ENCODE measurements at regions not wholly inside any gene's neighbourhood (a gene's known extent, or its start where the extent isn't known, plus 50 kb on each side); places are given as distances from the start of the nearest gene placed in this dataset.
"Not testable (repeated sequence)": the region's sequence is repeated elsewhere in the genome, so short reads cannot be mapped to it uniquely, and the experiment has no call there.

DNA sequence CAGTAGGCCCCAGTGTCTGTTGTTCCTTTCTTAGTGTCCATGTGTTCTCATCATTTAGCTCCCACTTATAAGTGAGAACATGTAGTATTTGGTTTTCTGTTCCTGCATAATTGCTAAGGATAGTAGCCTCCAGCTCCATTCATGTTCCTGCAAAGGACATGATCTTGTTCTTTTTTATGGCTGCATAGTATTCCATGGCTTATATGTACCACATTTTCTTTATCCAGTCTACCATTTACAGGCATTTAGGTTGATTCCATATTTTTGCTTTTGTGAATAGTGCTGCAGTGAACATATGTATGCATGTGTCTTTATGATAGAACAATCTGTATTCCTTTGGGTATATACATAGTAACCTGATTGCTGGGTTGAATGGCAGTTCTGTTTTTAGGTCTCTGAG lies 134.4 kb upstream of the MON1B start:
- not testable (repeated sequence) for H3K4me3 Mint-ChIP-seq; H3K36me3 Mint-ChIP-seq (ENCODE audit: low read depth); DNase-seq; H3K27ac Mint-ChIP-seq; H3K27me3 Mint-ChIP-seq; H3K4me1 Mint-ChIP-seq (ENCODE audit: low read depth); H3K9me3 Mint-ChIP-seq

DNA sequence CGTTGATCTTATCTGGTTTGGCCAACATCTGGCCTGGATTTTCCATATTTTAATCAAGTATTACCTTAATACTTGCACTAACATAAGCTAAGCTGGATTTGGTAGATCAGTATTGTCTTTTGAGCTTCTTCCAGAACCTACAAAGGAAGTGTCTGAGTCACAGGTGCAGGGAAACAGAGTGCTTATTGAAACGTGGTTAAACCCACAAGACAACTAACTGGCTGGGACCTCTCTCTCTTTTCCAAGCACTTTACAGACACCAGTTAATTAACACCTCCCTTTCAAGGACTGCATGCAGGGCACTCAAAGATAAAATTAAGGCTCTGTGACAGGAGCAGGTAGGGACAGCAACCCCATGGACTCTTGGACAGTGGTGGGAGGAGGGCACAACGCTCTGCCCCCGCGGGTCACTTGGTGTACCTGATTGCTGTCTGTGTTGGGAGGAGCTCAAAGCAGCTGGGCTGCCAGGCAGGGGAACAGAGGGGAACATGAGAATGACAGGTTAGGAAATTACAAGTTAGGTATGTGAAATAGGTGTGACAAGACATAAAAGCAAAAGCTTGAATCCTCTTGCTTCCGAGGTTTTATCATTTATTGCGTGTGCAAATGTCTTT lies 133.7 kb upstream of the MON1B start:
- H3K27me3 Mint-ChIP-seq, result no peaks in the 10 kb centered on the region
- H3K4me1 Mint-ChIP-seq (ENCODE audit: low read depth), result no peaks in the 10 kb centered on the region
- no peaks in the 10 kb centered on the region for H3K36me3 Mint-ChIP-seq (ENCODE audit: low read depth)
- no peak for DNase-seq
- H3K27ac Mint-ChIP-seq, result no peak overlapping the region
- no peak overlapping the region for H3K4me3 Mint-ChIP-seq
- H3K9me3 Mint-ChIP-seq, result peaks cover 8% of the 10 kb centered on the region

DNA sequence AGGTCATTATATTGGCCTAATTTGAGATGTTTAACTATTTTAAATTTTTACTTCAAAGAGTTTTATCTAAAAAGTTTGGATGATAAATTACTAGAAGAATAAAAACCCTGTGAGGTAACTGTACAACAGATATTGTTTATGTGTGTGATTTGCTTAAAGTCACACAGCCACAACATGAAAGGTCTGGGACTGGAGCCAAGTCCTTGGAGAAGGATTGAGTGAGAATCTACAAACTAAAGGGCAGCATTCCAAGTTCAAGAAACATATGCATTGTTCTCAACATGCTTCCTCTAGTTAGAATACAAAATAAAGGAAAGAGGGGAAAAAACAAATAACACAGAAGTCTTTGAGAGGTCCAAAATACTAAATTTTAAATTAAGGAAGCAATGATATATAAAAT lies 131.5 kb upstream of the MON1B start:
- Mint-ChIP-seq H3K4me3 (no peak overlapping the region), H3K4me1 (ENCODE audit: low read depth) (no peaks in the 10 kb centered on the region), H3K27ac (no peak overlapping the region), H3K36me3 (ENCODE audit: low read depth) (no peaks in the 10 kb centered on the region), H3K9me3 (peaks cover 8% of the 10 kb centered on the region), H3K27me3 (peaks cover 6% of the 10 kb centered on the region)
- DNase-seq, result no peak

DNA sequence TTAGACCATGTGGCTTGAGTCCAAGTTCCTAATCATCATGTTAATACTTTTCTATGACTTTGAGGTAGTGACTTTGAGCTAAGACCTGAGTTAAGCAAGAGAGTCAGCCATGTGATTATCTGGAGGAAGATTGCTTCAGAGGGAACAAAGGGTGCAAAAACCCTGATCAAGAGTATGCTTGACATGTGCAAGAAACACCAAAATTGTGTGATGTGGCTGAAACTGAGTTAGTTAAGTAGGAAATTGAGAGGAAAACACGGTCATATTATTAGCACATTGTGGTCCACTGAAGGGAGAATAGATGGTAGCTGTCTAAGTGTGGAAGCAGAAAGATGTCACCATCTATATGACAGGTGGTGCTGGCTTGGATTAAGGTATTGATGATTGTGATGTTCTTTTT lies 130.4 kb upstream of the MON1B start:
- Mint-ChIP-seq H3K27ac (no peak overlapping the region), H3K4me1 (ENCODE audit: low read depth) (no peaks in the 10 kb centered on the region), H3K4me3 (no peak overlapping the region), H3K27me3 (peaks cover 6% of the 10 kb centered on the region), H3K36me3 (ENCODE audit: low read depth) (no peaks in the 10 kb centered on the region), H3K9me3 (peaks cover 5% of the 10 kb centered on the region)
- no peak for DNase-seq

DNA sequence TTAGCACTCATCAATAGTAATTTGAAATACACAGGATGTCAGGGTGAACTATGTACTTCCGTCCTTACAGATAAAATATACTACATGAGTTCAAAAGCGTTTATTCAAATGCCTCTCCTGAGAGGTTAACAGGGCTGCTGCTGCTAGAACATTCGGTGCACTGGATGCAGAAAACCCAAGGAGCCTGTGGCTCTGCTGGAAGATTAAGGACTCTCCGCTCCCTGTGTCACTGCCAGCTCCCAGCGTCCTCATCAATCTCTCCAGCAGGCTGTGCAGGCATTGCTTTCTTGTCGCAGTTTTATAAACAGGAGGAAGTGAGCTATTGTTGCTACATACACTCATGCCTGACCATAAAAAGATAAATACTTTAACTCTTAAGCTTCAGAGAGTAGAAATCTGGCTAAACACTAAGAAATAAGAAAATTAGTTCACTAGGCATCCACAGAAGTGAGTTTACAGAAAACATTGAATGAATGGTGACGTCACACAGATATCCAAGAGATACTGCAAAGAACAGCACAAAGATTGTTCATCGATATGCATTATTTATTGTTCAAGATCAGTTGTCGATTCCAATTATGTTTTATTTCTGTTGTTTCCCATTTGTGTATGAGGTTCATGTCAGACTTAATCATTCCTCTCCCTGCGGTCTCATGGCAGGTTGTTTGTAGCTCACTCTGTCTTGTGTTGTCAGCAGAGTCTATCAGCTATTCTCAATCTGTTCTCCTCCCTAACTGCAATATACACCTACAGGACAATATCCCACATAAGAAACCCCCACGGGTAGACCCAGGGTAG lies 127.9 kb upstream of the MON1B start:
- no peaks in the 10 kb centered on the region for H3K9me3 Mint-ChIP-seq
- peaks cover 17% of the 10 kb centered on the region for H3K27me3 Mint-ChIP-seq
- no peak for DNase-seq
- H3K4me1 Mint-ChIP-seq (ENCODE audit: low read depth), result no peaks in the 10 kb centered on the region
- H3K36me3 Mint-ChIP-seq (ENCODE audit: low read depth), result no peaks in the 10 kb centered on the region
- no peak overlapping the region for H3K27ac Mint-ChIP-seq
- no peak overlapping the region for H3K4me3 Mint-ChIP-seq

GRCh38 chr16:77063676-77064016 lies 127.3 kb upstream of the MON1B start:
- no peak for DNase-seq
- Mint-ChIP-seq H3K4me1 (ENCODE audit: low read depth) (no peaks in the 10 kb centered on the region), H3K27ac (no peak overlapping the region), H3K4me3 (no peak overlapping the region), H3K27me3 (peaks cover 17% of the 10 kb centered on the region), H3K9me3 (no peaks in the 10 kb centered on the region), H3K36me3 (ENCODE audit: low read depth) (no peaks in the 10 kb centered on the region)

DNA sequence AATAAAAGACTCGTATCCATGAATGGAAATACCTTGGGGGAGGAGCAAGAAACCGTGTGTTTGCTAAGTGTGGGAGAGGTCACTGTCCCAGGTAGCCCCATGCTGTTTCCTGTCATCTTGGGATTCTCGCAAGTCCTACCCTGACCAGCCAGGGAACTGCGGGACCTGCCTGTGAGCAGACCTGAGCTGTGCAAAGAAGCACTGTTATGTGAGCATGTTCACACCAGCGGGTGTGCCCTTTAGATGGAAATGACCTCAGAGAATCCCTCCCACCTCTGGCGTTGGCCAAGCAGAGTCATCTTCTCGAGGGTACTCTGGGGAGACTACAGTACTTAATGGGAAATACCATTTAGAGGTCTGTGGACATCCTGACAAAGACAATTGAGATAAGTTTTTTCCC lies 127.0 kb upstream of the MON1B start:
- no peak for DNase-seq
- no peak overlapping the region for H3K27ac Mint-ChIP-seq
- H3K9me3 Mint-ChIP-seq, result no peaks in the 10 kb centered on the region
- H3K4me1 Mint-ChIP-seq (ENCODE audit: low read depth), result no peaks in the 10 kb centered on the region
- no peaks in the 10 kb centered on the region for H3K36me3 Mint-ChIP-seq (ENCODE audit: low read depth)
- peaks cover 17% of the 10 kb centered on the region for H3K27me3 Mint-ChIP-seq
- H3K4me3 Mint-ChIP-seq, result no peak overlapping the region

DNA sequence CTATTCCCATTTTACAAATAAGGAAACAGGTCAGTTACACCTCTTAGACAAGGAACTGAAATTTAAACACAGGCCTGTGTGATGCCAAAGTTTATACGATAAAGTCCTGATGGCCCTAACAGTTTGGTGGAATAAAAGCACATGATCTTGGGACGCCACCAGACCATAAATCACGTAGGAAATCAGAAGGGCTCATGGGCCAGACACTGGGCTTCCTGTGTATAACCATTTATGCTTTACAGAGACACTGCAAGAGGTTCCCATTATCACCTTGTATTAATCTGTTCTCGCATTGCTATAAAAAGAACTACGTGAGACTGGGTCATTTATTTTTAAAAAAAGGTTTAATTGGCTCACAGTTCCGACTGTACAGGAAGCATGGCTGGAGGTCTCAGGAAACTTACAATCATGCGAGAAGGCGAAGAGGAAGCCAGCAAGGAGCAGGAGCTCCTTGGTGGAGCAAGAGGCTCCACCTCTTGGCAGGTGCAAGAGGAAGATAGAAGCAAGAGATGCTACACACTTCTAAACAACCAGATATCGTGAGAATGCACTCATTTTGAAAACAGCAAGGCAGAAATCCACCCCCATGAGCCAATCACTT lies 124.0 kb upstream of the MON1B start:
- Mint-ChIP-seq H3K4me1 (ENCODE audit: low read depth) (no peaks in the 10 kb centered on the region), H3K4me3 (no peak overlapping the region), H3K27me3 (peaks cover 17% of the 10 kb centered on the region), H3K36me3 (ENCODE audit: low read depth) (no peaks in the 10 kb centered on the region), H3K9me3 (no peaks in the 10 kb centered on the region), H3K27ac (no peak overlapping the region)
- no peak for DNase-seq

GRCh38 chr16:77067900-77068299 lies 123.1 kb upstream of the MON1B start:
- Mint-ChIP-seq H3K4me1 (ENCODE audit: low read depth) (no peaks in the 10 kb centered on the region), H3K36me3 (ENCODE audit: low read depth) (no peaks in the 10 kb centered on the region), H3K27me3 (peaks cover 16% of the 10 kb centered on the region), H3K27ac (no peak overlapping the region), H3K9me3 (no peaks in the 10 kb centered on the region), H3K4me3 (no peak overlapping the region)
- no peak for DNase-seq

DNA sequence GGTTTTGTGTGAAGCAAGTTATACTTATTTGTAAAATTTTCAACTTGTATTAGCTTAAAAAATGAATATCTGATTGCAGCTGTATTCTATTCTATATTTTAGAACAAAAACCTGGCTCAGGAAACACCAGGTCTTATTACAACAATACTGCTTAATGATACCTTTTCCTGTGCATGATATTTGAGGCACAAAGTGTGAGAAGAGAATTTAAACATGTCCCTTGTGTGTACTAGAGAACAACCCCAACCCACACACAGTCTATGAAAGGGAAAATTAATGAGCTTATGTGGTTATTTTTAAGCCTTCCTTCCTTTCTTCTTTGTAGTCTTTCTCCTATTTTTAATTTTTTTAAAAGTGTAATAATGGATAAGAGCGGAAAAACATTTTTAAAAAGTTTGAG lies 122.6 kb upstream of the MON1B start:
- peaks cover 11% of the 10 kb centered on the region for H3K27me3 Mint-ChIP-seq
- no peak overlapping the region for H3K27ac Mint-ChIP-seq
- no peaks in the 10 kb centered on the region for H3K4me1 Mint-ChIP-seq (ENCODE audit: low read depth)
- no peaks in the 10 kb centered on the region for H3K36me3 Mint-ChIP-seq (ENCODE audit: low read depth)
- no peak for DNase-seq
- H3K4me3 Mint-ChIP-seq, result no peak overlapping the region
- H3K9me3 Mint-ChIP-seq, result no peaks in the 10 kb centered on the region

- no peak overlapping the region for H3K4me3 Mint-ChIP-seq
- peaks cover 10% of the 10 kb centered on the region for H3K27me3 Mint-ChIP-seq
- H3K27ac Mint-ChIP-seq, result no peak overlapping the region
Measured at GRCh38 chr16:77069929-77070328, 121.1 kb upstream of the MON1B start.

DNA sequence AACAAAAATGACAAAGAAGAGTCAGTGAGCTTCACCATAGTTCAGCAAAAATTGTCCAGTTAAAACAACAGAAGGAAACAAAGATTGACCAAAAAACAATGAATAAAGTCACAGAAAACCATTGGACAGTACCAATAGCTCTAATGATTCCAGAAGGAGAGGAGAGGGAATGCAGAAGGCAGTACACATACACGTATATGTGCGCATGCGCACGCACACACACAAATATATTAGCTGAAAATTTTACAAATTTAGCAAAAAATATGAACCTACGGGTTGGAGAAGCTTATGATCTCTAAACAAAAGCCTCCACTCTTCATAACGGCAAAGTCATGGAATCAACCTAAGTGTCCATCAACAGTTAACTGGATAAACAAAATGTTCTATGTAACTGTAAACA lies 120.3 kb upstream of the MON1B start:
- no peak overlapping the region for H3K4me3 Mint-ChIP-seq
- no peak overlapping the region for H3K27ac Mint-ChIP-seq

More at GRCh38 chr16:77069929-77070328, 121.1 kb upstream of the MON1B start:
- no peaks in the 10 kb centered on the region for H3K4me1 Mint-ChIP-seq (ENCODE audit: low read depth)
- no peak for DNase-seq
- no peaks in the 10 kb centered on the region for H3K9me3 Mint-ChIP-seq
- H3K36me3 Mint-ChIP-seq (ENCODE audit: low read depth), result no peaks in the 10 kb centered on the region

GRCh38 chr16:77076839-77077238 lies 114.2 kb upstream of the MON1B start:
- Mint-ChIP-seq H3K36me3 (ENCODE audit: low read depth) (no peaks in the 10 kb centered on the region), H3K4me3 (no peak overlapping the region), H3K27me3 (no peaks in the 10 kb centered on the region), H3K27ac (no peak overlapping the region), H3K9me3 (no peaks in the 10 kb centered on the region), H3K4me1 (ENCODE audit: low read depth) (no peaks in the 10 kb centered on the region)
- DNase-seq, result no peak

More for the DNA sequence above, 120.3 kb upstream of the MON1B start:
- peaks cover 10% of the 10 kb centered on the region for H3K27me3 Mint-ChIP-seq
- H3K4me1 Mint-ChIP-seq (ENCODE audit: low read depth), result no peaks in the 10 kb centered on the region
- H3K9me3 Mint-ChIP-seq, result no peaks in the 10 kb centered on the region
- no peak for DNase-seq
- no peaks in the 10 kb centered on the region for H3K36me3 Mint-ChIP-seq (ENCODE audit: low read depth)

DNA sequence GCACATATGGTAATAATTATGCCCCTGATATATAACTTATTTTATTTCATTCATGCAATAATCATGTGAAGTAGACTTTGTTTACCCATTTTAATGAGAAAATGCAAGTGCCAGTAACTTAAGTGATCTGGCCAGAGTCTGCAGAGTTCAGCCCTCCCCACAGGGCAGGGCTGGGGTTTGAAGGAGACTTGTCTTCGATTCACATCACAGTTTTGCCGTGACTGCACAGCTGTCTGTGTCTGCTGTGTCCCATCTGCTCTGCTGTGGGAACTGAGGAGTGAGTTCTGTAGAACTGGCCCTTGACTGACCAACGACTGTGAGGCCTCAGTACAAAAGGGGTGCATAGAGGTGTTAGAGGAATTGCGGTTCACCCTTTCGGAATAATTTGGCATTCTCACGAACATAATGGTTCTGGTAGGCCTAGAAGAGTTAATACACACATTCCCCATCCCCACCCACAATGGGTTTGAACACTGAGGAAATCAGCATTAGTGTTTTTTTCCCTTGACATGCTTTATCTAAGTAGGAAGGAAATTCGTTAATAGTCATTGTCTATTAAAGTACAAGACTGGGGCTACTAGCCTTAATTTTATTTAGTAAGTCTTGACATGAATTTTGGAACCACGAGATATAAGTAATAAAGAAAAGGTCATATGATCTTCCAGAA lies 113.6 kb upstream of the MON1B start:
- Mint-ChIP-seq H3K27me3 (no peaks in the 10 kb centered on the region), H3K4me3 (no peak overlapping the region)

GRCh38 chr16:77085981-77086380 lies 105.0 kb upstream of the MON1B start:
- no peaks in the 10 kb centered on the region for H3K9me3 Mint-ChIP-seq
- peaks cover 3% of the 10 kb centered on the region for H3K27me3 Mint-ChIP-seq
- H3K4me3 Mint-ChIP-seq, result no peak overlapping the region
- no peaks in the 10 kb centered on the region for H3K36me3 Mint-ChIP-seq (ENCODE audit: low read depth)
- H3K27ac Mint-ChIP-seq, result no peak overlapping the region
- DNase-seq, result no peak
- H3K4me1 Mint-ChIP-seq (ENCODE audit: low read depth), result no peaks in the 10 kb centered on the region

More for the DNA sequence above, 113.6 kb upstream of the MON1B start:
- H3K4me1 Mint-ChIP-seq (ENCODE audit: low read depth), result no peaks in the 10 kb centered on the region
- no peaks in the 10 kb centered on the region for H3K36me3 Mint-ChIP-seq (ENCODE audit: low read depth)
- no peaks in the 10 kb centered on the region for H3K9me3 Mint-ChIP-seq
- DNase-seq, result no peak
- no peak overlapping the region for H3K27ac Mint-ChIP-seq
